Stimulated activated naive CD8-positive, alpha-beta T cell treated with anti-CD3 and anti-CD28 coated beads, Interleukin-15, Interleukin-2, amounts not matched to agents 100 ng/mL and 50 ng/mL, for 24 hours (primary cell): ENCODE measurements at regions not wholly inside any gene's neighbourhood (a gene's known extent, or its start where the extent isn't known, plus 50 kb on each side); places are given as distances from the start of the nearest gene placed in this dataset.
"Not testable (repeated sequence)": the region's sequence is repeated elsewhere in the genome, so short reads cannot be mapped to it uniquely, and the experiment has no call there.

Source experiments
- H3K27ac Mint-ChIP-seq: one replicate; pipeline ENCODE4 v1.8.0; 2021; ENCODE audit warnings: mild to moderate bottlenecking, mixed read lengths
- H3K27me3 Mint-ChIP-seq: one replicate; pipeline ENCODE4 v1.8.0; 2021; ENCODE audit warnings: mixed read lengths
- H3K36me3 Mint-ChIP-seq: one replicate; pipeline ENCODE4 v1.8.0; 2021; ENCODE audit warnings: low read depth, mixed read lengths
- H3K4me1 Mint-ChIP-seq: one replicate; pipeline ENCODE4 v1.8.0; 2021; ENCODE audit warnings: low read depth, mixed read lengths
- H3K4me3 Mint-ChIP-seq: one replicate; pipeline ENCODE4 v1.8.0; 2021; ENCODE audit warnings: mild to moderate bottlenecking, mixed read lengths
- H3K9me3 Mint-ChIP-seq: one replicate; pipeline ENCODE4 v1.8.0; 2021; ENCODE audit warnings: mixed read lengths

- H3K4me3 Mint-ChIP-seq = no peak overlapping the region
- peaks cover 3% of the 10 kb centered on the region for H3K9me3 Mint-ChIP-seq
- no peaks in the 10 kb centered on the region for H3K4me1 Mint-ChIP-seq
- no peaks in the 10 kb centered on the region for H3K36me3 Mint-ChIP-seq
- no peak overlapping the region for H3K27ac Mint-ChIP-seq
- H3K27me3 Mint-ChIP-seq = peaks cover 22% of the 10 kb centered on the region
Measured at GRCh38 chr4:183008492-183008891, 90.6 kb upstream of the WWC2 start.

- H3K4me1 Mint-ChIP-seq, H3K36me3 Mint-ChIP-seq, H3K4me3 Mint-ChIP-seq, H3K27ac Mint-ChIP-seq, H3K9me3 Mint-ChIP-seq: not testable (repeated sequence)
- peaks cover 31% of the 10 kb centered on the region for H3K27me3 Mint-ChIP-seq
Measured at GRCh38 chr4:183004370-183004769, 87.2 kb upstream of the DCTD start.

GRCh38 chr4:182994171-182994570, 77.0 kb upstream of the DCTD start:
- H3K9me3 Mint-ChIP-seq = peaks cover 13% of the 10 kb centered on the region
- H3K4me3 Mint-ChIP-seq = no peak overlapping the region
- H3K27ac Mint-ChIP-seq = no peak overlapping the region

GRCh38 chr4:182978152-182978827, 61.1 kb upstream of the DCTD start:
- H3K27me3 Mint-ChIP-seq = peaks cover 43% of the 10 kb centered on the region
- no peak overlapping the region for H3K4me3 Mint-ChIP-seq
- H3K9me3 Mint-ChIP-seq = no peaks in the 10 kb centered on the region
- no peaks in the 10 kb centered on the region for H3K36me3 Mint-ChIP-seq
- peaks cover 20% of the 10 kb centered on the region for H3K4me1 Mint-ChIP-seq
- no peak overlapping the region for H3K27ac Mint-ChIP-seq

More at GRCh38 chr4:182994171-182994570, 77.0 kb upstream of the DCTD start:
- H3K4me1 Mint-ChIP-seq = no peaks in the 10 kb centered on the region
- H3K36me3 Mint-ChIP-seq = peaks cover 5% of the 10 kb centered on the region
- H3K27me3 Mint-ChIP-seq = peaks cover 22% of the 10 kb centered on the region

GRCh38 chr4:182975806-182976205, 58.6 kb upstream of the DCTD start:
- H3K9me3 Mint-ChIP-seq = no peaks in the 10 kb centered on the region
- no peaks in the 10 kb centered on the region for H3K36me3 Mint-ChIP-seq
- peak overlapping the region; percentile 79 for H3K27ac Mint-ChIP-seq
- H3K4me3 Mint-ChIP-seq = peak overlapping the region; percentile 9
- peaks cover 20% of the 10 kb centered on the region for H3K4me1 Mint-ChIP-seq
- peaks cover 35% of the 10 kb centered on the region for H3K27me3 Mint-ChIP-seq

- Mint-ChIP-seq H3K27ac (no peak overlapping the region), H3K36me3 (no peaks in the 10 kb centered on the region), H3K9me3 (no peaks in the 10 kb centered on the region), H3K4me3 (no peak overlapping the region), H3K4me1 (peaks cover 20% of the 10 kb centered on the region), H3K27me3 (peaks cover 35% of the 10 kb centered on the region)
Measured at GRCh38 chr4:182973941-182974340, 56.8 kb upstream of the DCTD start.

GRCh38 chr4:182973511-182973911, 56.3 kb upstream of the DCTD start:
- no peak overlapping the region for H3K4me3 Mint-ChIP-seq
- H3K4me1 Mint-ChIP-seq = peaks cover 19% of the 10 kb centered on the region
- H3K27ac Mint-ChIP-seq = no peak overlapping the region
- H3K36me3 Mint-ChIP-seq = no peaks in the 10 kb centered on the region
- H3K9me3 Mint-ChIP-seq = no peaks in the 10 kb centered on the region
- H3K27me3 Mint-ChIP-seq = peaks cover 33% of the 10 kb centered on the region

GRCh38 chr4:182971702-182972101, 54.5 kb upstream of the DCTD start:
- H3K27ac Mint-ChIP-seq = no peak overlapping the region
- H3K9me3 Mint-ChIP-seq = peaks cover 6% of the 10 kb centered on the region
- H3K27me3 Mint-ChIP-seq = peaks cover 48% of the 10 kb centered on the region
- H3K4me3 Mint-ChIP-seq = no peak overlapping the region
- no peaks in the 10 kb centered on the region for H3K36me3 Mint-ChIP-seq
- H3K4me1 Mint-ChIP-seq = peaks cover 16% of the 10 kb centered on the region

- H3K4me3 Mint-ChIP-seq = no peak overlapping the region
- no peak overlapping the region for H3K27ac Mint-ChIP-seq
- H3K36me3 Mint-ChIP-seq = no peaks in the 10 kb centered on the region
- H3K4me1 Mint-ChIP-seq = peaks cover 4% of the 10 kb centered on the region
- H3K27me3 Mint-ChIP-seq = peaks cover 63% of the 10 kb centered on the region
- peaks cover 11% of the 10 kb centered on the region for H3K9me3 Mint-ChIP-seq
Measured at GRCh38 chr4:182969651-182970279, 52.6 kb upstream of the DCTD start.

GRCh38 chr4:182968917-182969650, 51.9 kb upstream of the DCTD start:
- peaks cover 65% of the 10 kb centered on the region for H3K27me3 Mint-ChIP-seq
- no peak overlapping the region for H3K4me3 Mint-ChIP-seq
- H3K27ac Mint-ChIP-seq = no peak overlapping the region
- H3K9me3 Mint-ChIP-seq = peaks cover 11% of the 10 kb centered on the region
- no peaks in the 10 kb centered on the region for H3K4me1 Mint-ChIP-seq
- no peaks in the 10 kb centered on the region for H3K36me3 Mint-ChIP-seq

- Mint-ChIP-seq H3K4me3 (no peak overlapping the region), H3K4me1 (no peaks in the 10 kb centered on the region), H3K36me3 (no peaks in the 10 kb centered on the region), H3K27ac (no peak overlapping the region), H3K27me3 (peaks cover 55% of the 10 kb centered on the region), H3K9me3 (peaks cover 11% of the 10 kb centered on the region)
Measured at GRCh38 chr4:182967403-182967802, 50.2 kb upstream of the DCTD start.
